ENCODE measurements at regions not wholly inside any gene's neighbourhood (a gene's known extent, or its start where the extent isn't known, plus 50 kb on each side); places are given as distances from the start of the nearest gene placed in this dataset.

DNA sequence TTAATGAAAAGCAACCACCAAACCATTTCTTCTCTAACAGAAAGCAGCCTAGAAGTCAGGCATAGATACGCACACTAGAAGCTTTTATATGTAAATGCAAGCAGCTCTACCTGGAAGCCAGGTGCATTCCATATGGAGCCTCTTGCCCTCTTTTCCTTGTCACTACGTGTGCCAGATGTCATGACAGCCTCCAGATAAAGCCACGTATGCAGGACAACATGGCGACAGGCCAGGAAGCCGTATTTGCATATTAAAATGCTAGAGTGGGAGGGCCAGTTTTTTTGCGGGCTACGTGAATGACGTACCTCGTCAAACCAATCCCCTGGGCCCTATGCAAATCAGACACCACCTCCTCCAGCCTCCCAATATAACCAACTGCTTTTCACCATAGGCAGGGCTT lies 308.1 kb upstream of the SPTLC3 start:
- H3K27me3 Mint-ChIP-seq (ENCODE audit: low read depth): no peaks in the 10 kb centered on the region
- peak; percentile 63 for ATAC-seq
- peaks cover 13% of the 10 kb centered on the region for H3K9me3 Mint-ChIP-seq
- TF ChIP-seq, protein P1, sequence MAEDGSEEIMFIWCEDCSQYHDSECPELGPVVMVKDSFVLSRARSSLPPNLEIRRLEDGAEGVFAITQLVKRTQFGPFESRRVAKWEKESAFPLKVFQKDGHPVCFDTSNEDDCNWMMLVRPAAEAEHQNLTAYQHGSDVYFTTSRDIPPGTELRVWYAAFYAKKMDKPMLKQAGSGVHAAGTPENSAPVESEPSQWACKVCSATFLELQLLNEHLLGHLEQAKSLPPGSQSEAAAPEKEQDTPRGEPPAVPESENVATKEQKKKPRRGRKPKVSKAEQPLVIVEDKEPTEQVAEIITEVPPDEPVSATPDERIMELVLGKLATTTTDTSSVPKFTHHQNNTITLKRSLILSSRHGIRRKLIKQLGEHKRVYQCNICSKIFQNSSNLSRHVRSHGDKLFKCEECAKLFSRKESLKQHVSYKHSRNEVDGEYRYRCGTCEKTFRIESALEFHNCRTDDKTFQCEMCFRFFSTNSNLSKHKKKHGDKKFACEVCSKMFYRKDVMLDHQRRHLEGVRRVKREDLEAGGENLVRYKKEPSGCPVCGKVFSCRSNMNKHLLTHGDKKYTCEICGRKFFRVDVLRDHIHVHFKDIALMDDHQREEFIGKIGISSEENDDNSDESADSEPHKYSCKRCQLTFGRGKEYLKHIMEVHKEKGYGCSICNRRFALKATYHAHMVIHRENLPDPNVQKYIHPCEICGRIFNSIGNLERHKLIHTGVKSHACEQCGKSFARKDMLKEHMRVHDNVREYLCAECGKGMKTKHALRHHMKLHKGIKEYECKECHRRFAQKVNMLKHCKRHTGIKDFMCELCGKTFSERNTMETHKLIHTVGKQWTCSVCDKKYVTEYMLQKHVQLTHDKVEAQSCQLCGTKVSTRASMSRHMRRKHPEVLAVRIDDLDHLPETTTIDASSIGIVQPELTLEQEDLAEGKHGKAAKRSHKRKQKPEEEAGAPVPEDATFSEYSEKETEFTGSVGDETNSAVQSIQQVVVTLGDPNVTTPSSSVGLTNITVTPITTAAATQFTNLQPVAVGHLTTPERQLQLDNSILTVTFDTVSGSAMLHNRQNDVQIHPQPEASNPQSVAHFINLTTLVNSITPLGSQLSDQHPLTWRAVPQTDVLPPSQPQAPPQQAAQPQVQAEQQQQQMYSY (CRISPR knock-in tag; IDR thresholded peaks at IDR 0.05): no peak
- TF ChIP-seq SMAD4 (CRISPR knock-in tag; IDR thresholded peaks at IDR 0.05) (no peak), IRF2 (CRISPR knock-in tag; IDR thresholded peaks at IDR 0.05; ENCODE audit: borderline replicate concordance, low read depth) (no peak), ZNF263 (CRISPR knock-in tag; IDR thresholded peaks at IDR 0.05; ENCODE audit: low read depth) (no peak), ZBTB21 (CRISPR knock-in tag; IDR thresholded peaks at IDR 0.05; ENCODE audit: borderline replicate concordance) (no peak), SMAD3 (CRISPR knock-in tag; IDR thresholded peaks at IDR 0.05; ENCODE audit: borderline replicate concordance) (no peak), SP1 (CRISPR knock-in tag; conservative IDR thresholded peaks at IDR 0.05) (no peak), ETV6 (CRISPR knock-in tag; IDR thresholded peaks at IDR 0.05) (no peak), MYBL2 (CRISPR knock-in tag; IDR thresholded peaks at IDR 0.05) (no peak), ATF1 (CRISPR knock-in tag; IDR thresholded peaks at IDR 0.05) (no peak)
- TF ChIP-seq, protein P2, sequence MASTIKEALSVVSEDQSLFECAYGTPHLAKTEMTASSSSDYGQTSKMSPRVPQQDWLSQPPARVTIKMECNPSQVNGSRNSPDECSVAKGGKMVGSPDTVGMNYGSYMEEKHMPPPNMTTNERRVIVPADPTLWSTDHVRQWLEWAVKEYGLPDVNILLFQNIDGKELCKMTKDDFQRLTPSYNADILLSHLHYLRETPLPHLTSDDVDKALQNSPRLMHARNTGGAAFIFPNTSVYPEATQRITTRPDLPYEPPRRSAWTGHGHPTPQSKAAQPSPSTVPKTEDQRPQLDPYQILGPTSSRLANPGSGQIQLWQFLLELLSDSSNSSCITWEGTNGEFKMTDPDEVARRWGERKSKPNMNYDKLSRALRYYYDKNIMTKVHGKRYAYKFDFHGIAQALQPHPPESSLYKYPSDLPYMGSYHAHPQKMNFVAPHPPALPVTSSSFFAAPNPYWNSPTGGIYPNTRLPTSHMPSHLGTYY (CRISPR knock-in tag; IDR thresholded peaks at IDR 0.05): no peak
- TF ChIP-seq, protein P3, sequence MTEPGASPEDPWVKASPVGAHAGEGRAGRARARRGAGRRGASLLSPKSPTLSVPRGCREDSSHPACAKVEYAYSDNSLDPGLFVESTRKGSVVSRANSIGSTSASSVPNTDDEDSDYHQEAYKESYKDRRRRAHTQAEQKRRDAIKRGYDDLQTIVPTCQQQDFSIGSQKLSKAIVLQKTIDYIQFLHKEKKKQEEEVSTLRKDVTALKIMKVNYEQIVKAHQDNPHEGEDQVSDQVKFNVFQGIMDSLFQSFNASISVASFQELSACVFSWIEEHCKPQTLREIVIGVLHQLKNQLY (CRISPR knock-in tag; IDR thresholded peaks at IDR 0.05): no peak
- TF ChIP-seq, protein P4, sequence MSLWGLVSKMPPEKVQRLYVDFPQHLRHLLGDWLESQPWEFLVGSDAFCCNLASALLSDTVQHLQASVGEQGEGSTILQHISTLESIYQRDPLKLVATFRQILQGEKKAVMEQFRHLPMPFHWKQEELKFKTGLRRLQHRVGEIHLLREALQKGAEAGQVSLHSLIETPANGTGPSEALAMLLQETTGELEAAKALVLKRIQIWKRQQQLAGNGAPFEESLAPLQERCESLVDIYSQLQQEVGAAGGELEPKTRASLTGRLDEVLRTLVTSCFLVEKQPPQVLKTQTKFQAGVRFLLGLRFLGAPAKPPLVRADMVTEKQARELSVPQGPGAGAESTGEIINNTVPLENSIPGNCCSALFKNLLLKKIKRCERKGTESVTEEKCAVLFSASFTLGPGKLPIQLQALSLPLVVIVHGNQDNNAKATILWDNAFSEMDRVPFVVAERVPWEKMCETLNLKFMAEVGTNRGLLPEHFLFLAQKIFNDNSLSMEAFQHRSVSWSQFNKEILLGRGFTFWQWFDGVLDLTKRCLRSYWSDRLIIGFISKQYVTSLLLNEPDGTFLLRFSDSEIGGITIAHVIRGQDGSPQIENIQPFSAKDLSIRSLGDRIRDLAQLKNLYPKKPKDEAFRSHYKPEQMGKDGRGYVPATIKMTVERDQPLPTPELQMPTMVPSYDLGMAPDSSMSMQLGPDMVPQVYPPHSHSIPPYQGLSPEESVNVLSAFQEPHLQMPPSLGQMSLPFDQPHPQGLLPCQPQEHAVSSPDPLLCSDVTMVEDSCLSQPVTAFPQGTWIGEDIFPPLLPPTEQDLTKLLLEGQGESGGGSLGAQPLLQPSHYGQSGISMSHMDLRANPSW (CRISPR knock-in tag; conservative IDR thresholded peaks at IDR 0.05; ENCODE audit: low read depth): no peak
- TF ChIP-seq, protein P5, sequence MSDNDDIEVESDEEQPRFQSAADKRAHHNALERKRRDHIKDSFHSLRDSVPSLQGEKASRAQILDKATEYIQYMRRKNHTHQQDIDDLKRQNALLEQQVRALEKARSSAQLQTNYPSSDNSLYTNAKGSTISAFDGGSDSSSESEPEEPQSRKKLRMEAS (CRISPR knock-in tag; IDR thresholded peaks at IDR 0.05): no peak
- TF ChIP-seq, protein P6, sequence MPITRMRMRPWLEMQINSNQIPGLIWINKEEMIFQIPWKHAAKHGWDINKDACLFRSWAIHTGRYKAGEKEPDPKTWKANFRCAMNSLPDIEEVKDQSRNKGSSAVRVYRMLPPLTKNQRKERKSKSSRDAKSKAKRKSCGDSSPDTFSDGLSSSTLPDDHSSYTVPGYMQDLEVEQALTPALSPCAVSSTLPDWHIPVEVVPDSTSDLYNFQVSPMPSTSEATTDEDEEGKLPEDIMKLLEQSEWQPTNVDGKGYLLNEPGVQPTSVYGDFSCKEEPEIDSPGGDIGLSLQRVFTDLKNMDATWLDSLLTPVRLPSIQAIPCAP (CRISPR knock-in tag; IDR thresholded peaks at IDR 0.05): no peak
- TF ChIP-seq, protein P7, sequence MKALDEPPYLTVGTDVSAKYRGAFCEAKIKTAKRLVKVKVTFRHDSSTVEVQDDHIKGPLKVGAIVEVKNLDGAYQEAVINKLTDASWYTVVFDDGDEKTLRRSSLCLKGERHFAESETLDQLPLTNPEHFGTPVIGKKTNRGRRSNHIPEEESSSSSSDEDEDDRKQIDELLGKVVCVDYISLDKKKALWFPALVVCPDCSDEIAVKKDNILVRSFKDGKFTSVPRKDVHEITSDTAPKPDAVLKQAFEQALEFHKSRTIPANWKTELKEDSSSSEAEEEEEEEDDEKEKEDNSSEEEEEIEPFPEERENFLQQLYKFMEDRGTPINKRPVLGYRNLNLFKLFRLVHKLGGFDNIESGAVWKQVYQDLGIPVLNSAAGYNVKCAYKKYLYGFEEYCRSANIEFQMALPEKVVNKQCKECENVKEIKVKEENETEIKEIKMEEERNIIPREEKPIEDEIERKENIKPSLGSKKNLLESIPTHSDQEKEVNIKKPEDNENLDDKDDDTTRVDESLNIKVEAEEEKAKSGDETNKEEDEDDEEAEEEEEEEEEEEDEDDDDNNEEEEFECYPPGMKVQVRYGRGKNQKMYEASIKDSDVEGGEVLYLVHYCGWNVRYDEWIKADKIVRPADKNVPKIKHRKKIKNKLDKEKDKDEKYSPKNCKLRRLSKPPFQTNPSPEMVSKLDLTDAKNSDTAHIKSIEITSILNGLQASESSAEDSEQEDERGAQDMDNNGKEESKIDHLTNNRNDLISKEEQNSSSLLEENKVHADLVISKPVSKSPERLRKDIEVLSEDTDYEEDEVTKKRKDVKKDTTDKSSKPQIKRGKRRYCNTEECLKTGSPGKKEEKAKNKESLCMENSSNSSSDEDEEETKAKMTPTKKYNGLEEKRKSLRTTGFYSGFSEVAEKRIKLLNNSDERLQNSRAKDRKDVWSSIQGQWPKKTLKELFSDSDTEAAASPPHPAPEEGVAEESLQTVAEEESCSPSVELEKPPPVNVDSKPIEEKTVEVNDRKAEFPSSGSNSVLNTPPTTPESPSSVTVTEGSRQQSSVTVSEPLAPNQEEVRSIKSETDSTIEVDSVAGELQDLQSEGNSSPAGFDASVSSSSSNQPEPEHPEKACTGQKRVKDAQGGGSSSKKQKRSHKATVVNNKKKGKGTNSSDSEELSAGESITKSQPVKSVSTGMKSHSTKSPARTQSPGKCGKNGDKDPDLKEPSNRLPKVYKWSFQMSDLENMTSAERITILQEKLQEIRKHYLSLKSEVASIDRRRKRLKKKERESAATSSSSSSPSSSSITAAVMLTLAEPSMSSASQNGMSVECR (CRISPR knock-in tag; IDR thresholded peaks at IDR 0.05; ENCODE audit: borderline replicate concordance): no peak
- TF ChIP-seq, protein P8, sequence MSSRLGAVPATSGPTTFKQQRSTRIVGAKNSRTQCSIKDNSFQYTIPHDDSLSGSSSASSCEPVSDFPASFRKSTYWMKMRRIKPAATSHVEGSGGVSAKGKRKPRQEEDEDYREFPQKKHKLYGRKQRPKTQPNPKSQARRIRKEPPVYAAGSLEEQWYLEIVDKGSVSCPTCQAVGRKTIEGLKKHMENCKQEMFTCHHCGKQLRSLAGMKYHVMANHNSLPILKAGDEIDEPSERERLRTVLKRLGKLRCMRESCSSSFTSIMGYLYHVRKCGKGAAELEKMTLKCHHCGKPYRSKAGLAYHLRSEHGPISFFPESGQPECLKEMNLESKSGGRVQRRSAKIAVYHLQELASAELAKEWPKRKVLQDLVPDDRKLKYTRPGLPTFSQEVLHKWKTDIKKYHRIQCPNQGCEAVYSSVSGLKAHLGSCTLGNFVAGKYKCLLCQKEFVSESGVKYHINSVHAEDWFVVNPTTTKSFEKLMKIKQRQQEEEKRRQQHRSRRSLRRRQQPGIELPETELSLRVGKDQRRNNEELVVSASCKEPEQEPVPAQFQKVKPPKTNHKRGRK (CRISPR knock-in tag; IDR thresholded peaks at IDR 0.05; ENCODE audit: borderline replicate concordance): no peak
- TF ChIP-seq, protein P9, sequence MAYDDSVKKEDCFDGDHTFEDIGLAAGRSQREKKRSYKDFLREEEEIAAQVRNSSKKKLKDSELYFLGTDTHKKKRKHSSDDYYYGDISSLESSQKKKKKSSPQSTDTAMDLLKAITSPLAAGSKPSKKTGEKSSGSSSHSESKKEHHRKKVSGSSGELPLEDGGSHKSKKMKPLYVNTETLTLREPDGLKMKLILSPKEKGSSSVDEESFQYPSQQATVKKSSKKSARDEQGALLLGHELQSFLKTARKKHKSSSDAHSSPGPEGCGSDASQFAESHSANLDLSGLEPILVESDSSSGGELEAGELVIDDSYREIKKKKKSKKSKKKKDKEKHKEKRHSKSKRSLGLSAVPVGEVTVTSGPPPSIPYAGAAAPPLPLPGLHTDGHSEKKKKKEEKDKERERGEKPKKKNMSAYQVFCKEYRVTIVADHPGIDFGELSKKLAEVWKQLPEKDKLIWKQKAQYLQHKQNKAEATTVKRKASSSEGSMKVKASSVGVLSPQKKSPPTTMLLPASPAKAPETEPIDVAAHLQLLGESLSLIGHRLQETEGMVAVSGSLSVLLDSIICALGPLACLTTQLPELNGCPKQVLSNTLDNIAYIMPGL (CRISPR knock-in tag; IDR thresholded peaks at IDR 0.05): no peak
- DNase-seq (ENCODE audit: low spot score): peak; percentile 19
- peaks cover 6% of the 10 kb centered on the region for H3K36me3 Mint-ChIP-seq
- H3K27ac Mint-ChIP-seq: no peak overlapping the region
- H3K4me1 Mint-ChIP-seq: peaks cover 50% of the 10 kb centered on the region
- H3K4me3 Mint-ChIP-seq: no peak overlapping the region
- ChIA-PET CTCF (no interaction called here), POLR2A (interaction anchor here (0.6 kb wide), 1 partner anchor 62 kb away, joined by 4 read pairs; no protein-coding TSS in a partner anchor)

Data from WTC11 (cell line).